Caco-2 (cell line): ENCODE measurements at regions not wholly inside any gene's neighbourhood (a gene's known extent, or its start where the extent isn't known, plus 50 kb on each side); places are given as distances from the start of the nearest gene placed in this dataset.

Experiments
- BruUV-seq: library from RNA; stranded (reverse); fragments of 400-500 nt; replicated peaks from 2 replicates; lab custom pipeline; 2021; lab: Mats Ljungman, UMichigan
- CTCF ChIA-PET: fragments of 300-600 bp; sonication (Branson Sonifier 250); formaldehyde crosslinking; loops from one replicate; lab custom pipeline; 2022; ENCODE audit warnings: antibody characterized with exemption; lab: Charles Lee
- POLR2A ChIA-PET: fragments of 300-600 bp; sonication (Branson Sonifier 250); formaldehyde crosslinking; loops from one replicate; lab custom pipeline; 2022; ENCODE audit warnings: antibody characterized with exemption; lab: Charles Lee
- DNase-seq, 2 experiments: peaks; one replicate each; pipeline versions ENCODE4 v3.0.0 to v3.0.0-alpha.2; 2020 to 2022
- H3K27me3 ChIP-seq: replicated peaks from 2 replicates; pipeline ENCODE4 v1.6.0; 2011; ENCODE audit warnings: low read length; ENCODE audit not compliant: control insufficient read depth, insufficient read depth
- H3K36me3 ChIP-seq: 2 replicates; pipeline ENCODE4 v1.5.1; 2011; ENCODE audit warnings: low read length; ENCODE audit not compliant: control insufficient read depth, insufficient read depth
- H3K4me1 ChIP-seq: fragments of 250-450 bp; sonication (Bioruptor Pico); 2 replicates; pipeline ENCODE4 v1.5.1; 2020; ENCODE audit warnings: mild to moderate bottlenecking
- H3K4me3 ChIP-seq: 2 replicates; pipeline ENCODE4 v1.5.1; 2011; ENCODE audit warnings: low read depth, mild to moderate bottlenecking, control low read depth, low read length
- H3K9me3 ChIP-seq: fragments of 250-450 bp; sonication (Bioruptor Pico); 2 replicates; pipeline ENCODE4 v1.5.1; 2020; ENCODE audit warnings: mild to moderate bottlenecking, moderate library complexity
- H3K27ac Mint-ChIP-seq: one replicate; pipeline ENCODE4 v1.8.0; 2022; ENCODE audit warnings: mixed read lengths; ENCODE audit not compliant: unreplicated experiment
- H3K27me3 Mint-ChIP-seq: one replicate; pipeline ENCODE4 v1.8.0; 2022; ENCODE audit warnings: mixed read lengths; ENCODE audit not compliant: insufficient read depth, unreplicated experiment
- H3K36me3 Mint-ChIP-seq: one replicate; pipeline ENCODE4 v1.8.0; 2022; ENCODE audit warnings: mild to moderate bottlenecking, mixed read lengths; ENCODE audit not compliant: insufficient read depth, unreplicated experiment
- H3K4me1 Mint-ChIP-seq: one replicate; pipeline ENCODE4 v1.8.0; 2022; ENCODE audit warnings: low read depth, mixed read lengths; ENCODE audit not compliant: unreplicated experiment
- H3K4me3 Mint-ChIP-seq: one replicate; pipeline ENCODE4 v1.8.0; 2022; ENCODE audit warnings: mild to moderate bottlenecking, moderate library complexity, mixed read lengths; ENCODE audit not compliant: unreplicated experiment
- H3K9me3 Mint-ChIP-seq: one replicate; pipeline ENCODE4 v1.8.0; 2022; ENCODE audit warnings: mixed read lengths; ENCODE audit not compliant: unreplicated experiment
- intact Hi-C: fragments of 100-400 bp; cut with micrococcal nuclease; formaldehyde crosslinking; loops from one replicate; pipeline ENCODE4 v1.10.0; 2022; ENCODE audit not compliant: unreplicated experiment
- TF ChIP-seq, protein P1 (sequence below), 2 experiments: fragments of 200-600 bp in 1 of 2; IDR thresholded peaks; 1 replicate in 1 of 2; 2 replicates in 1 of 2; pipeline versions ENCODE4 v1.5.1 to v1.8.0; 2011 to 2022; ENCODE audit warnings: antibody characterized with exemption in 1 of 2, control low read depth in 1 of 2, inconsistent platforms in 1 of 2, low read depth in 1 of 2, low read length in 1 of 2, mild to moderate bottlenecking in 1 of 2, moderate library complexity in 1 of 2; ENCODE audit not compliant: insufficient read depth in 1 of 2, severe bottlenecking in 1 of 2, unreplicated experiment in 1 of 2

DNA sequence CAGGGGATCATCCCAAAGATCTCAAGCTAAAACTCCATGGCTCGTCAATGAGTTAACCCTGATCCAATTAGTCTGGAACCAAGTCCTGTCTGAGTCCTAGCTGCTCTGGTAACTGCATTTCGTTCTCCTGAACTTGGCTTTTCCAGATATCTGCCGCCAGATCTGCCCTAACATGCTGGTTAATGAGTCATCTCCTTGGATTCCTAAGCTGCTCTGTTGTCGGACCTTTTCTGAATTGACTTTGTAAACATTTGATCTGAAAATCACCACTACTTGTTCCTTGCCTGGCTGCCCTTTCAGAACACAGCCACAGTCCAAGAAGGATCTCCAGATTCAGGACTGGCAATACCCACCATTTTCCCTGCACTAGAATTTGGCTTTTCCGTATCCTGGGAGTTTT is 473.0 kb downstream of the ZSWIM6 start:
- H3K27me3 Mint-ChIP-seq = peaks cover 4% of the 10 kb centered on the region
- no peak overlapping the region for H3K27ac Mint-ChIP-seq
- Histone ChIP-seq H3K9me3 (no peaks in the 10 kb centered on the region), H3K27me3 (no peaks in the 10 kb centered on the region), H3K36me3 (no peaks in the 10 kb centered on the region), H3K4me3 (no peak overlapping the region), H3K4me1 (peaks cover 9% of the 10 kb centered on the region; the same call in 1 of the 2 replicates)
- POLR2A ChIA-PET = no interaction called here
- TF ChIP-seq, protein P1, sequence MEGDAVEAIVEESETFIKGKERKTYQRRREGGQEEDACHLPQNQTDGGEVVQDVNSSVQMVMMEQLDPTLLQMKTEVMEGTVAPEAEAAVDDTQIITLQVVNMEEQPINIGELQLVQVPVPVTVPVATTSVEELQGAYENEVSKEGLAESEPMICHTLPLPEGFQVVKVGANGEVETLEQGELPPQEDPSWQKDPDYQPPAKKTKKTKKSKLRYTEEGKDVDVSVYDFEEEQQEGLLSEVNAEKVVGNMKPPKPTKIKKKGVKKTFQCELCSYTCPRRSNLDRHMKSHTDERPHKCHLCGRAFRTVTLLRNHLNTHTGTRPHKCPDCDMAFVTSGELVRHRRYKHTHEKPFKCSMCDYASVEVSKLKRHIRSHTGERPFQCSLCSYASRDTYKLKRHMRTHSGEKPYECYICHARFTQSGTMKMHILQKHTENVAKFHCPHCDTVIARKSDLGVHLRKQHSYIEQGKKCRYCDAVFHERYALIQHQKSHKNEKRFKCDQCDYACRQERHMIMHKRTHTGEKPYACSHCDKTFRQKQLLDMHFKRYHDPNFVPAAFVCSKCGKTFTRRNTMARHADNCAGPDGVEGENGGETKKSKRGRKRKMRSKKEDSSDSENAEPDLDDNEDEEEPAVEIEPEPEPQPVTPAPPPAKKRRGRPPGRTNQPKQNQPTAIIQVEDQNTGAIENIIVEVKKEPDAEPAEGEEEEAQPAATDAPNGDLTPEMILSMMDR (IDR thresholded peaks at IDR 0.05; ENCODE audit: insufficient read depth in 1 of 2, low read depth in 1 of 2, low read length in 1 of 2, severe bottlenecking in 1 of 2, unreplicated experiment in 1 of 2) = no peak
- no peak for DNase-seq
- intact Hi-C loops = no loop called here
- H3K4me3 Mint-ChIP-seq = no peak overlapping the region
- H3K9me3 Mint-ChIP-seq = no peaks in the 10 kb centered on the region
- peaks cover 9% of the 10 kb centered on the region for H3K4me1 Mint-ChIP-seq
- H3K36me3 Mint-ChIP-seq = no peaks in the 10 kb centered on the region
- CTCF ChIA-PET = interaction anchor here (1.3 kb wide), 1 partner anchor 37 kb away, joined by 3 read pairs; no protein-coding TSS in a partner anchor
- BruUV-seq = no TSS peak

DNA sequence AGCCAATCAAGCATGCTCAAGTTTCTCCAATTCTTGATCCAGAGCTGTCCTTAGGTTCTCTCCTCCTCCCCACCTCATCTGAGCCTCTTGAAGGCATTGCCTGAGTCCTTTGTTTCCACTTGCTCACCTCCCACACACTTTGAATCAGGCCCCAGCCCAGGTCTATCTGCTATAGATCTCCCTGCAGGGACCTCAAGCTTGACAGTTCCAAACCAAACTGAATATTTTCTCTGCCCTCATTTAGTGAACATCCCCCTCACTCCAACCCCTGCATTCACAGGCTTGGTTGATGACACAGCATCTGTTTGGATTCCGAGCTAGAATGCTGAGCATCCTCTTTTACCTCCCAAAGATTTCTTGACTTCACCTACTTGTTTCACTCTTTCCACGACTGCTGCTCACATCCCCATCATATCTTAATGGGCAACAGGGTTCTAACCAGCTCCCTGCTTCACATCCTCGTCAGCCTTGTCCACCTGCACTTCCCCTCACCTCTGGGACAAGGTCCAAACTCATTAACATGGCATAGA is 474.5 kb downstream of the ZSWIM6 start:
- TF ChIP-seq, protein P1 (IDR thresholded peaks at IDR 0.05; ENCODE audit: insufficient read depth in 1 of 2, low read depth in 1 of 2, low read length in 1 of 2, severe bottlenecking in 1 of 2, unreplicated experiment in 1 of 2) = no peak
- H3K36me3 ChIP-seq = no peaks in the 10 kb centered on the region
- Mint-ChIP-seq H3K4me3 (no peak overlapping the region), H3K9me3 (no peaks in the 10 kb centered on the region), H3K27me3 (peaks cover 5% of the 10 kb centered on the region), H3K36me3 (no peaks in the 10 kb centered on the region), H3K4me1 (peaks cover 9% of the 10 kb centered on the region), H3K27ac (no peak overlapping the region)
- CTCF ChIA-PET = interaction anchor here (1.3 kb wide), 1 partner anchor 38 kb away, joined by 4 read pairs; no protein-coding TSS in a partner anchor
- H3K27me3 ChIP-seq = no peaks in the 10 kb centered on the region
- BruUV-seq = no TSS peak
- POLR2A ChIA-PET = no interaction called here
- no peak overlapping the region for H3K4me3 ChIP-seq
- H3K9me3 ChIP-seq = no peaks in the 10 kb centered on the region
- peaks cover 9% of the 10 kb centered on the region; the same call in 1 of the 2 replicates for H3K4me1 ChIP-seq
- DNase-seq = no peak
- intact Hi-C loops = no loop called here

DNA sequence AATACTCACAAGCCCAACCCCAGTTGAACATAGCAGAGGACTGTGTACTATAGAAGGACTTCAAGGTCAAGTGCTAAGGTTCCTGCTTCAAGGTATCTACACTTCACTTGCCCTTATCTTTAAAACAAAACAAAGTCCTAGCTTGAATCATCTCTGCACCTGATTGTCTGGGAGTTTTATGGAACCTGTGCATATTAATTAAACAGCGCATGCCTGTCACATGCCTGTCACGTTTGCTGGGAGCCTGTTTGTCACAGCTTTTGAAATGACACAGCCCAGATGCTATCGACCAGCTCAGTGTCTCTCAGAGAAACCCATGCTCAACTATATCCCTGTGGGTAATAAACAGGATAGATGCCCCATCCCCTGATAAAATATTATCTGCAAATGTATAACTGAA is 476.0 kb downstream of the ZSWIM6 start:
- POLR2A ChIA-PET = no interaction called here
- H3K27me3 Mint-ChIP-seq = peaks cover 10% of the 10 kb centered on the region
- no peak overlapping the region for H3K4me3 Mint-ChIP-seq
- H3K4me1 Mint-ChIP-seq = peaks cover 9% of the 10 kb centered on the region
- H3K27ac Mint-ChIP-seq = no peak overlapping the region
- H3K36me3 Mint-ChIP-seq = no peaks in the 10 kb centered on the region
- intact Hi-C loops = no loop called here
- no peak overlapping the region for H3K4me3 ChIP-seq
- CTCF ChIA-PET = no interaction called here
- TF ChIP-seq, protein P1 (IDR thresholded peaks at IDR 0.05; ENCODE audit: insufficient read depth in 1 of 2, low read depth in 1 of 2, low read length in 1 of 2, severe bottlenecking in 1 of 2, unreplicated experiment in 1 of 2) = no peak
- BruUV-seq = no TSS peak
- H3K36me3 ChIP-seq = no peaks in the 10 kb centered on the region
- H3K4me1 ChIP-seq = peaks cover 9% of the 10 kb centered on the region; the same call in 1 of the 2 replicates
- no peaks in the 10 kb centered on the region for H3K9me3 Mint-ChIP-seq
- no peak for DNase-seq
- H3K27me3 ChIP-seq = no peaks in the 10 kb centered on the region
- no peaks in the 10 kb centered on the region for H3K9me3 ChIP-seq
